ENCODE measurements at regions not wholly inside any gene's neighbourhood (a gene's known extent, or its start where the extent isn't known, plus 50 kb on each side); places are given as distances from the start of the nearest gene placed in this dataset.
"Not testable (repeated sequence)": the region's sequence is repeated elsewhere in the genome, so short reads cannot be mapped to it uniquely, and the experiment has no call there.

GRCh38 chr6:60944803-60945202, 1341.2 kb downstream of the KHDRBS2 start:
- not testable (repeated sequence) for TF ChIP-seq RARB (CRISPR knock-in tag; IDR thresholded peaks at IDR 0.05); TOX (CRISPR knock-in tag; IDR thresholded peaks at IDR 0.05; ENCODE audit: borderline replicate concordance); ZFP3 (CRISPR knock-in tag; IDR thresholded peaks at IDR 0.05); PATZ1 (CRISPR knock-in tag; IDR thresholded peaks at IDR 0.05; ENCODE audit: borderline replicate concordance); GLIS3 (CRISPR knock-in tag; IDR thresholded peaks at IDR 0.05); CREB5 (CRISPR knock-in tag; IDR thresholded peaks at IDR 0.05; ENCODE audit: low read depth); TSHZ2 (CRISPR knock-in tag; IDR thresholded peaks at IDR 0.05); OSR1 (CRISPR knock-in tag; IDR thresholded peaks at IDR 0.05); ZFP30 (CRISPR knock-in tag; IDR thresholded peaks at IDR 0.05); PPARA (CRISPR knock-in tag; IDR thresholded peaks at IDR 0.05; ENCODE audit: borderline replicate concordance); ESRRG (CRISPR knock-in tag; IDR thresholded peaks at IDR 0.05)
